ENCODE measurements at regions not wholly inside any gene's neighbourhood (a gene's known extent, or its start where the extent isn't known, plus 50 kb on each side); places are given as distances from the start of the nearest gene placed in this dataset.

- WGBS, 2 donors = 50 to 66% methylated on average over 3 of the region's 3 CpGs
- Histone ChIP-seq H3K9me3 (ENCODE audit: control insufficient read depth in 4 of 4, insufficient read depth in 3 of 4, low read length in 3 of 4) (peaks cover 0 to 5% (median 3%) of the 10 kb centered on the region in 4 donors), H3K4me3 (no peak overlapping the region), H3K27me3 (ENCODE audit: control insufficient read depth in 3 of 3, insufficient read depth in 3 of 3, low read length in 2 of 3) (no peaks in the 10 kb centered on the region), H3K27ac (ENCODE audit: low read depth in 1 of 2, low read length in 1 of 2) (no peak overlapping the region), H3K9ac (ENCODE audit: insufficient read depth in 1 of 2, low read length in 2 of 2) (no peak overlapping the region), H3K4me1 (ENCODE audit: control insufficient read depth in 5 of 5, insufficient read depth in 5 of 5, low read length in 5 of 5) (peaks cover 0 to 4% (median 0%) of the 10 kb centered on the region in 5 donors), H3K36me3 (ENCODE audit: control insufficient read depth in 4 of 4, insufficient read depth in 4 of 4, low read length in 4 of 4) (no peaks in the 10 kb centered on the region)
- DNase-seq (no peak), ATAC-seq (ENCODE audit: insufficient read depth, low FRiP score) (no peak)
- TF ChIP-seq CTCF (IDR thresholded peaks at IDR 0.05; ENCODE audit: control extremely low read depth, extremely low read depth) = no peak
These were observed 403.9 kb upstream of the TNP1 start for GRCh38 chr2:217263756-217264155.

GRCh38 chr2:217262911-217263310 is 403.0 kb upstream of the TNP1 start:
- no peak overlapping the region for H3K27ac ChIP-seq (ENCODE audit: low read depth in 1 of 2, low read length in 1 of 2)
- peak in 2 of 3 donors; percentile 63 to 78 for DNase-seq
- no peaks in the 10 kb centered on the region for H3K27me3 ChIP-seq (ENCODE audit: control insufficient read depth in 3 of 3, insufficient read depth in 3 of 3, low read length in 2 of 3)
- WGBS, 2 donors = 54 to 75% methylated on average over 2 of the region's 2 CpGs
- H3K9ac ChIP-seq (ENCODE audit: insufficient read depth in 1 of 2, low read length in 2 of 2) = no peak overlapping the region
- no peak for TF ChIP-seq CTCF (IDR thresholded peaks at IDR 0.05; ENCODE audit: control extremely low read depth, extremely low read depth)
- peaks cover 0 to 5% (median 2%) of the 10 kb centered on the region in 4 donors for H3K9me3 ChIP-seq (ENCODE audit: control insufficient read depth in 4 of 4, insufficient read depth in 3 of 4, low read length in 3 of 4)
- no peak overlapping the region for H3K4me3 ChIP-seq
- no peak for ATAC-seq (ENCODE audit: insufficient read depth, low FRiP score)
- H3K4me1 ChIP-seq (ENCODE audit: control insufficient read depth in 5 of 5, insufficient read depth in 5 of 5, low read length in 5 of 5) = peaks cover 0 to 4% (median 0%) of the 10 kb centered on the region in 5 donors
- no peaks in the 10 kb centered on the region for H3K36me3 ChIP-seq (ENCODE audit: control insufficient read depth in 4 of 4, insufficient read depth in 4 of 4, low read length in 4 of 4)

DNA sequence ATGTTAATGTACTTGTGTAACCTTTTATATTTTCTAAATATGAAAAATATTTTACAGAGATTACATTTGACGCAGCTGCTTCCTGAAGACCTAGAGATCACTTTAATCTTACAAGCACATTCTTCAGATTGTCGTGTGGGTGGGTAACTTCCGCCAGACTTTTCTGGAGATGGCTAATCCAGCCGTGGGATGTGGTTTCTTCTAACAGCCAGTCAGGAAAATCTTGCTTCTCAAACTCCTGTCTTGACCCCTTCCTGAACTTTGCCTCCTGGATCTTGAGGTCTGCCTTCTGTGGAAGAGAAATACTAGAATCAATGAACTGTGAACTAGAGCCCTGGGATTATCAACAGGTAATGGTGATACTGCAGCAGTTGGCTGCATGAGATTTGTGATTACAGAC is 401.6 kb upstream of the TNP1 start:
- H3K36me3 ChIP-seq (ENCODE audit: control insufficient read depth in 4 of 4, insufficient read depth in 4 of 4, low read length in 4 of 4) = no peaks in the 10 kb centered on the region
- H3K4me1 ChIP-seq (ENCODE audit: control insufficient read depth in 5 of 5, insufficient read depth in 5 of 5, low read length in 5 of 5) = peaks cover 0 to 4% (median 0%) of the 10 kb centered on the region in 5 donors
- H3K9me3 ChIP-seq (ENCODE audit: control insufficient read depth in 4 of 4, insufficient read depth in 3 of 4, low read length in 3 of 4) = peaks cover 0 to 2% (median 0%) of the 10 kb centered on the region in 4 donors
- no peak for ATAC-seq (ENCODE audit: insufficient read depth, low FRiP score)
- no peaks in the 10 kb centered on the region for H3K27me3 ChIP-seq (ENCODE audit: control insufficient read depth in 3 of 3, insufficient read depth in 3 of 3, low read length in 2 of 3)
- no peak overlapping the region for H3K4me3 ChIP-seq
- 31 to 35% methylated on average over 4 of the region's 4 CpGs for WGBS, 2 donors
- no peak overlapping the region for H3K27ac ChIP-seq (ENCODE audit: low read depth in 1 of 2, low read length in 1 of 2)
- TF ChIP-seq CTCF (IDR thresholded peaks at IDR 0.05; ENCODE audit: control extremely low read depth, extremely low read depth) = no peak
- DNase-seq = no peak
- no peak overlapping the region for H3K9ac ChIP-seq (ENCODE audit: insufficient read depth in 1 of 2, low read length in 2 of 2)

DNA sequence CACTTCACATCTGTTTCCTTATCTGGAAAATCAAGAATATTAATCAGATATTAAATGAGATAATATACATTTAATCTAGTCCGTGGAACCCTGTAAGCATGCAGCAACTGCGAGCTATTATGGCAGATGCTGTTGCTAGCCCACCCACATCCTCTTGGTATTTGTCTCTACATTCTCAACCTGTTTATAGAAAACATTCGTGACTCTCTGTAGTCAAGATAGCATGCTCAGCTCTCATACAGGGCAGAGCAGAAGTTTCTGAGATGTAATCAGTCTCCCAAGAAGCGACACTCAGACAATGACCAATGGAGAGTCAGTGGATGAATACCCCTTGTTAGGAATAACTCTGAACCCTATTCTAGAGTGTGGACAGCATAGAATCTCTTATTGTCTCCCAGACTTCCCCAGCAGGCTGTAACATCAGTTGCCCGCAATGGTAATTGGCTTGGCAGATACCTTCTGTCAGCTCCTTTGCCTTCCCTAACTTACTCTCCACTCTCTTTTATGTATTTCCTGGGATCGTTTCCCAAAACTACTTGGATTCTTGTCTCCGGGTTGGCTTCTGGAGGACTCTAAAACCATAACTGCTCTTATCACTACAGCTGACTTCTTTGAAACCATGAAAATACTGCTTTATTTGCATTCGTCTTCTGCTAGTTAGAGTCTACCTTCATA is 400.7 kb upstream of the TNP1 start:
- no peak for TF ChIP-seq CTCF (IDR thresholded peaks at IDR 0.05; ENCODE audit: control extremely low read depth, extremely low read depth)
- Histone ChIP-seq H3K4me3 (no peak overlapping the region), H3K9ac (ENCODE audit: insufficient read depth in 1 of 2, low read length in 2 of 2) (no peak overlapping the region), H3K36me3 (ENCODE audit: control insufficient read depth in 4 of 4, insufficient read depth in 4 of 4, low read length in 4 of 4) (no peaks in the 10 kb centered on the region), H3K27ac (ENCODE audit: low read depth in 1 of 2, low read length in 1 of 2) (no peak overlapping the region), H3K9me3 (ENCODE audit: control insufficient read depth in 4 of 4, insufficient read depth in 3 of 4, low read length in 3 of 4) (no peaks in the 10 kb centered on the region), H3K4me1 (ENCODE audit: control insufficient read depth in 5 of 5, insufficient read depth in 5 of 5, low read length in 5 of 5) (peaks cover 0 to 4% (median 3%) of the 10 kb centered on the region in 5 donors), H3K27me3 (ENCODE audit: control insufficient read depth in 3 of 3, insufficient read depth in 3 of 3, low read length in 2 of 3) (no peaks in the 10 kb centered on the region)
- DNase-seq (no peak), ATAC-seq (ENCODE audit: insufficient read depth, low FRiP score) (no peak)
- 80 to 87% methylated on average over 8 of the region's 8 CpGs for WGBS, 2 donors
